ENCODE measurements at regions not wholly inside any gene's neighbourhood (a gene's known extent, or its start where the extent isn't known, plus 50 kb on each side); places are given as distances from the start of the nearest gene placed in this dataset.

- Mint-ChIP-seq H3K36me3 (no peaks in the 10 kb centered on the region), H3K27me3 (ENCODE audit: low read depth in 2 of 2) (no peaks in the 10 kb centered on the region), H3K4me3 (no peak overlapping the region), H3K4me1 (no peaks in the 10 kb centered on the region), H3K9me3 (peaks cover 8 to 15% of the 10 kb centered on the region in 2 donors), H3K27ac (no peak overlapping the region)
- H3K36me3 ChIP-seq (ENCODE audit: control insufficient read depth, insufficient read depth, low read length): no peaks in the 10 kb centered on the region
- ATAC-seq (no peak), DNase-seq (no peak)
- no peaks in the 10 kb centered on the region for H3K27me3 ChIP-seq (ENCODE audit: control insufficient read depth, insufficient read depth, low read length)
- H3K4me1 ChIP-seq (ENCODE audit: control insufficient read depth, insufficient read depth, low read length): no peaks in the 10 kb centered on the region
- no peak overlapping the region for H3K27ac ChIP-seq (ENCODE audit: low read length)
- TF ChIP-seq, protein P1, sequence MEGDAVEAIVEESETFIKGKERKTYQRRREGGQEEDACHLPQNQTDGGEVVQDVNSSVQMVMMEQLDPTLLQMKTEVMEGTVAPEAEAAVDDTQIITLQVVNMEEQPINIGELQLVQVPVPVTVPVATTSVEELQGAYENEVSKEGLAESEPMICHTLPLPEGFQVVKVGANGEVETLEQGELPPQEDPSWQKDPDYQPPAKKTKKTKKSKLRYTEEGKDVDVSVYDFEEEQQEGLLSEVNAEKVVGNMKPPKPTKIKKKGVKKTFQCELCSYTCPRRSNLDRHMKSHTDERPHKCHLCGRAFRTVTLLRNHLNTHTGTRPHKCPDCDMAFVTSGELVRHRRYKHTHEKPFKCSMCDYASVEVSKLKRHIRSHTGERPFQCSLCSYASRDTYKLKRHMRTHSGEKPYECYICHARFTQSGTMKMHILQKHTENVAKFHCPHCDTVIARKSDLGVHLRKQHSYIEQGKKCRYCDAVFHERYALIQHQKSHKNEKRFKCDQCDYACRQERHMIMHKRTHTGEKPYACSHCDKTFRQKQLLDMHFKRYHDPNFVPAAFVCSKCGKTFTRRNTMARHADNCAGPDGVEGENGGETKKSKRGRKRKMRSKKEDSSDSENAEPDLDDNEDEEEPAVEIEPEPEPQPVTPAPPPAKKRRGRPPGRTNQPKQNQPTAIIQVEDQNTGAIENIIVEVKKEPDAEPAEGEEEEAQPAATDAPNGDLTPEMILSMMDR (IDR thresholded peaks at IDR 0.05): no peak
- intact Hi-C loops (cut with micrococcal nuclease): no loop called here
- H3K4me3 ChIP-seq (ENCODE audit: low read length): no peak overlapping the region
- H3K9me3 ChIP-seq (ENCODE audit: control insufficient read depth, insufficient read depth, low read length): no peaks in the 10 kb centered on the region
- 72% methylated on average over 4 of the region's 4 CpGs for WGBS (ENCODE audit: insufficient coverage)
These were observed 244.7 kb downstream of the POSTN start for GRCh38 chr13:37353911-37354310.

- Mint-ChIP-seq H3K27me3 (ENCODE audit: low read depth in 2 of 2) (no peaks in the 10 kb centered on the region), H3K36me3 (no peaks in the 10 kb centered on the region), H3K4me1 (no peaks in the 10 kb centered on the region), H3K9me3 (peaks cover 13 to 18% of the 10 kb centered on the region in 2 donors), H3K4me3 (no peak overlapping the region), H3K27ac (no peak overlapping the region)
- no peaks in the 10 kb centered on the region for H3K9me3 ChIP-seq (ENCODE audit: control insufficient read depth, insufficient read depth, low read length)
- no peaks in the 10 kb centered on the region for H3K36me3 ChIP-seq (ENCODE audit: control insufficient read depth, insufficient read depth, low read length)
- H3K4me3 ChIP-seq (ENCODE audit: low read length): no peak overlapping the region
- no peak for DNase-seq
- H3K27me3 ChIP-seq (ENCODE audit: control insufficient read depth, insufficient read depth, low read length): no peaks in the 10 kb centered on the region
- no peaks in the 10 kb centered on the region for H3K4me1 ChIP-seq (ENCODE audit: control insufficient read depth, insufficient read depth, low read length)
- TF ChIP-seq, protein P1 (IDR thresholded peaks at IDR 0.05): no peak
- no CpG with 5 or more reads among the region's 2 CpGs for WGBS (ENCODE audit: insufficient coverage)
- H3K27ac ChIP-seq (ENCODE audit: low read length): no peak overlapping the region
- no peak for ATAC-seq
- intact Hi-C loops (cut with micrococcal nuclease): no loop called here
These were observed 245.7 kb upstream of the CSNK1A1L start for GRCh38 chr13:37351211-37351610.

DNA sequence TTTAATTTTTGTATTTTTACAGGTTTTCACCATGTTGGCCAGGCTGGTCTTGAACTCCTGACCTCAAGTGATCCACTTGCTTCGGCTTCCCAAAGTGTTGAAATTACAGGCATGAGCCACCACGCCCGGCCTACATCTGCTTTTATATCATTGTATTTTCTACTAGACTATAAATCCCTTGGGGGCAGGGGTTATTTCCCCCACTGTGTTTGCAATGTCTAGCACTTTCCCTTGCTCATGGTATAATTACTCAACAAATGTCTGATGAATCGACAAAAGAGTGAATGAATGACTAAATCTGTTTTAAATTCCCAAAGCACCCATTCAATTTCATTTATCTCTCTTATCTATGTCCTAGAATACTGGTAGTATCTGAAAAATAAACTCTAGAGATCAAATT is 244.5 kb upstream of the CSNK1A1L start:
- H3K36me3 Mint-ChIP-seq: no peaks in the 10 kb centered on the region
- H3K4me3 ChIP-seq (ENCODE audit: low read length): no peak overlapping the region
- H3K9me3 ChIP-seq (ENCODE audit: control insufficient read depth, insufficient read depth, low read length): no peaks in the 10 kb centered on the region
- no peak overlapping the region for H3K27ac Mint-ChIP-seq
- ATAC-seq: no peak
- H3K4me3 Mint-ChIP-seq: no peak overlapping the region
- no peak overlapping the region for H3K27ac ChIP-seq (ENCODE audit: low read length)
- intact Hi-C loops (cut with micrococcal nuclease): no loop called here
- H3K27me3 ChIP-seq (ENCODE audit: control insufficient read depth, insufficient read depth, low read length): no peaks in the 10 kb centered on the region
- peaks cover 13 to 18% of the 10 kb centered on the region in 2 donors for H3K9me3 Mint-ChIP-seq
- H3K4me1 Mint-ChIP-seq: no peaks in the 10 kb centered on the region
- H3K36me3 ChIP-seq (ENCODE audit: control insufficient read depth, insufficient read depth, low read length): no peaks in the 10 kb centered on the region
- TF ChIP-seq, protein P1 (IDR thresholded peaks at IDR 0.05): no peak
- 98% methylated on average over 4 of the region's 4 CpGs for WGBS (ENCODE audit: insufficient coverage)
- no peaks in the 10 kb centered on the region for H3K27me3 Mint-ChIP-seq (ENCODE audit: low read depth in 2 of 2)
- no peak for DNase-seq
- H3K4me1 ChIP-seq (ENCODE audit: control insufficient read depth, insufficient read depth, low read length): no peaks in the 10 kb centered on the region

- peaks cover 13 to 18% of the 10 kb centered on the region in 2 donors for H3K9me3 Mint-ChIP-seq
- Histone ChIP-seq H3K4me1 (ENCODE audit: control insufficient read depth, insufficient read depth, low read length) (no peaks in the 10 kb centered on the region), H3K27ac (ENCODE audit: low read length) (no peak overlapping the region), H3K27me3 (ENCODE audit: control insufficient read depth, insufficient read depth, low read length) (no peaks in the 10 kb centered on the region), H3K9me3 (ENCODE audit: control insufficient read depth, insufficient read depth, low read length) (no peaks in the 10 kb centered on the region), H3K4me3 (ENCODE audit: low read length) (no peak overlapping the region), H3K36me3 (ENCODE audit: control insufficient read depth, insufficient read depth, low read length) (no peaks in the 10 kb centered on the region)
- WGBS (ENCODE audit: insufficient coverage): 85% methylated on average over 3 of the region's 3 CpGs
- H3K4me3 Mint-ChIP-seq: no peak overlapping the region
- H3K4me1 Mint-ChIP-seq: no peaks in the 10 kb centered on the region
- DNase-seq (no peak), ATAC-seq (no peak)
- no peak overlapping the region for H3K27ac Mint-ChIP-seq
- no peaks in the 10 kb centered on the region for H3K36me3 Mint-ChIP-seq
- intact Hi-C loops (cut with micrococcal nuclease): no loop called here
- TF ChIP-seq, protein P1 (IDR thresholded peaks at IDR 0.05): no peak
- H3K27me3 Mint-ChIP-seq (ENCODE audit: low read depth in 2 of 2): no peaks in the 10 kb centered on the region
These were observed 243.6 kb upstream of the CSNK1A1L start for GRCh38 chr13:37348916-37349643.
